ENCODE measurements at regions not wholly inside any gene's neighbourhood (a gene's known extent, or its start where the extent isn't known, plus 50 kb on each side); places are given as distances from the start of the nearest gene placed in this dataset.
"Not testable (repeated sequence)": the region's sequence is repeated elsewhere in the genome, so short reads cannot be mapped to it uniquely, and the experiment has no call there.

- Mint-ChIP-seq H3K36me3 (ENCODE audit: low read depth) (no peaks in the 10 kb centered on the region), H3K4me1 (no peaks in the 10 kb centered on the region), H3K9me3 (no peaks in the 10 kb centered on the region), H3K4me3 (no peak overlapping the region), H3K27me3 (peaks cover 2% of the 10 kb centered on the region), H3K27ac (no peak overlapping the region)
- ATAC-seq (ENCODE audit: low read depth) (no peak), DNase-seq (no peak)
- CTCF ChIA-PET, result no interaction called here
- TF ChIP-seq CTCF (IDR thresholded peaks at IDR 0.05), result no peak
- intact Hi-C loops (cut with micrococcal nuclease), result no loop called here
- POLR2A ChIA-PET, result no interaction called here
Measured at GRCh38 chr5:116862632-116863455, 288.2 kb upstream of the SEMA6A start.

- Mint-ChIP-seq H3K4me3 (no peak overlapping the region), H3K9me3 (no peaks in the 10 kb centered on the region), H3K36me3 (ENCODE audit: low read depth) (no peaks in the 10 kb centered on the region), H3K27ac (no peak overlapping the region), H3K27me3 (peaks cover 2% of the 10 kb centered on the region), H3K4me1 (no peaks in the 10 kb centered on the region)
- intact Hi-C loops (cut with micrococcal nuclease), result no loop called here
- CTCF ChIA-PET, result interaction anchor here (1.2 kb wide), 1 partner anchor 16 kb away, joined by 3 read pairs; no protein-coding TSS in a partner anchor
- ATAC-seq (ENCODE audit: low read depth) (no peak), DNase-seq (no peak)
- POLR2A ChIA-PET, result interaction anchor here (0.5 kb wide), 1 partner anchor 11 kb away, joined by 3 read pairs; no protein-coding TSS in a partner anchor
- TF ChIP-seq CTCF (IDR thresholded peaks at IDR 0.05), result no peak
Measured at GRCh38 chr5:116861666-116862065, 287.0 kb upstream of the SEMA6A start.

GRCh38 chr5:116861097-116861496 is 286.5 kb upstream of the SEMA6A start:
- ChIA-PET CTCF (interaction anchor here (1.2 kb wide), 1 partner anchor 15 kb away, joined by 3 read pairs; no protein-coding TSS in a partner anchor), POLR2A (no interaction called here)
- no peaks in the 10 kb centered on the region for H3K4me1 Mint-ChIP-seq
- H3K36me3 Mint-ChIP-seq (ENCODE audit: low read depth), result no peaks in the 10 kb centered on the region
- intact Hi-C loops (cut with micrococcal nuclease), result no loop called here
- DNase-seq (no peak), ATAC-seq (ENCODE audit: low read depth) (no peak)
- TF ChIP-seq CTCF (IDR thresholded peaks at IDR 0.05), result no peak
- H3K27me3 Mint-ChIP-seq, result peaks cover 2% of the 10 kb centered on the region
- no peak overlapping the region for H3K4me3 Mint-ChIP-seq
- no peak overlapping the region for H3K27ac Mint-ChIP-seq
- no peaks in the 10 kb centered on the region for H3K9me3 Mint-ChIP-seq

- DNase-seq, result no peak
- Mint-ChIP-seq H3K4me3 (no peak overlapping the region), H3K27me3 (no peaks in the 10 kb centered on the region), H3K36me3 (ENCODE audit: low read depth) (no peaks in the 10 kb centered on the region), H3K4me1 (no peaks in the 10 kb centered on the region), H3K9me3 (no peaks in the 10 kb centered on the region), H3K27ac (no peak overlapping the region)
- ChIA-PET POLR2A (no interaction called here), CTCF (no interaction called here)
- TF ChIP-seq CTCF (IDR thresholded peaks at IDR 0.05), result no peak
- intact Hi-C loops (cut with micrococcal nuclease), result no loop called here
- no peak for ATAC-seq (ENCODE audit: low read depth)
Measured at GRCh38 chr5:116859666-116860320, 285.2 kb upstream of the SEMA6A start.

- DNase-seq (no peak), ATAC-seq (ENCODE audit: low read depth) (no peak)
- TF ChIP-seq CTCF (IDR thresholded peaks at IDR 0.05), result no peak
- H3K9me3 Mint-ChIP-seq, result no peaks in the 10 kb centered on the region
- no peaks in the 10 kb centered on the region for H3K36me3 Mint-ChIP-seq (ENCODE audit: low read depth)
- no peaks in the 10 kb centered on the region for H3K4me1 Mint-ChIP-seq
- no peak overlapping the region for H3K27ac Mint-ChIP-seq
- no peak overlapping the region for H3K4me3 Mint-ChIP-seq
- intact Hi-C loops (cut with micrococcal nuclease), result no loop called here
- no peaks in the 10 kb centered on the region for H3K27me3 Mint-ChIP-seq
- ChIA-PET CTCF (no interaction called here), POLR2A (no interaction called here)
Measured at GRCh38 chr5:116858705-116859333, 284.2 kb upstream of the SEMA6A start.

GRCh38 chr5:116858020-116858419 is 283.4 kb upstream of the SEMA6A start:
- intact Hi-C loops (cut with micrococcal nuclease); ATAC-seq (ENCODE audit: low read depth); H3K4me1 Mint-ChIP-seq; H3K27me3 Mint-ChIP-seq; POLR2A ChIA-PET; CTCF ChIA-PET; H3K27ac Mint-ChIP-seq; DNase-seq; H3K9me3 Mint-ChIP-seq; H3K36me3 Mint-ChIP-seq (ENCODE audit: low read depth); H3K4me3 Mint-ChIP-seq: not testable (repeated sequence)

All from activated B cell treated with CpG ODN at 0.5 μM for 24 hours (primary cell).